OCI-LY7 (cell line): ENCODE measurements at regions not wholly inside any gene's neighbourhood (a gene's known extent, or its start where the extent isn't known, plus 50 kb on each side); places are given as distances from the start of the nearest gene placed in this dataset.

Experiments
- BruUV-seq: library from RNA; stranded (reverse); fragments of 400-500 nt; replicated peaks from 2 replicates; lab custom pipeline; 2021; lab: Mats Ljungman, UMichigan
- CTCF ChIA-PET: fragments of 300-600 bp; sonication (Branson Sonifier 250); formaldehyde crosslinking; loops from one replicate; lab custom pipeline; 2022; ENCODE audit warnings: antibody characterized with exemption; ENCODE audit not compliant: unreplicated experiment; lab: Charles Lee
- POLR2A ChIA-PET: fragments of 300-600 bp; sonication (Branson Sonifier 250); formaldehyde crosslinking; loops from one replicate; lab custom pipeline; 2022; ENCODE audit warnings: antibody characterized with exemption; lab: Charles Lee
- DNase-seq: peaks from one replicate; pipeline ENCODE4 v3.0.0-alpha.2; 2015; ENCODE audit warnings: low spot score
- H2AFZ ChIP-seq: fragments of 200-600 bp; sonication (generic), shearing (Covaris generic); 2 replicates; pipeline ENCODE4 v1.6.1; 2014; ENCODE audit warnings: mild to moderate bottlenecking, antibody characterized with exemption, low read length, moderate library complexity
- H3K27ac ChIP-seq: fragments of 200-600 bp; sonication (generic); 2 replicates; pipeline ENCODE4 v1.5.1; 2014; ENCODE audit warnings: mixed run types, low read depth, mild to moderate bottlenecking, moderate library complexity, low read length, inconsistent platforms; ENCODE audit not compliant: poor library complexity, severe bottlenecking
- H3K36me3 ChIP-seq: fragments of 200-600 bp; sonication (generic); 2 replicates; pipeline ENCODE4 v1.6.1; 2014; ENCODE audit warnings: mild to moderate bottlenecking, antibody characterized with exemption, low read length, moderate library complexity, mixed read lengths; ENCODE audit not compliant: insufficient read depth
- H3K4me1 ChIP-seq: fragments of 200-600 bp; sonication (generic); 2 replicates; pipeline ENCODE4 v1.5.1; 2014; ENCODE audit warnings: mild to moderate bottlenecking, low read length; ENCODE audit not compliant: insufficient read depth, poor library complexity, severe bottlenecking
- H3K4me2 ChIP-seq: fragments of 200-600 bp; sonication (generic); 2 replicates; pipeline ENCODE4 v1.6.1; 2014; ENCODE audit warnings: mild to moderate bottlenecking, low read length
- H3K4me3 ChIP-seq: fragments of 200-600 bp; sonication (generic); 2 replicates; pipeline ENCODE4 v1.5.1; 2014; ENCODE audit warnings: mild to moderate bottlenecking, low read depth, low read length; ENCODE audit not compliant: poor library complexity, severe bottlenecking
- H3K79me2 ChIP-seq: fragments of 200-600 bp; sonication (generic); 2 replicates; pipeline ENCODE4 v1.6.1; 2016; ENCODE audit warnings: low read depth, mild to moderate bottlenecking, low read length, moderate library complexity, mixed read lengths; ENCODE audit not compliant: insufficient read depth
- H3K9me2 ChIP-seq: fragments of 200-600 bp; sonication (generic); 2 replicates; pipeline ENCODE4 v1.6.1; 2016; ENCODE audit warnings: mild to moderate bottlenecking, low read length, mixed read lengths; ENCODE audit not compliant: insufficient read depth
- H3K9me3 ChIP-seq: fragments of 200-600 bp; sonication (generic); 2 replicates; pipeline ENCODE4 v1.6.1; 2014; ENCODE audit warnings: mild to moderate bottlenecking, mixed run types, low read length, mixed read lengths
- H4K20me1 ChIP-seq: fragments of 200-600 bp; sonication (generic); 2 replicates; pipeline ENCODE4 v1.6.1; 2014; ENCODE audit warnings: mild to moderate bottlenecking, antibody characterized with exemption, low read length, moderate library complexity, mixed read lengths; ENCODE audit not compliant: insufficient read depth
- EZH2phosphoT487 ChIP-seq: fragments of 200-600 bp; sonication (generic); IDR thresholded peaks from 2 replicates; pipeline ENCODE4 v1.6.1; 2018; ENCODE audit warnings: low read depth, borderline replicate concordance, mild to moderate bottlenecking, mixed run types, antibody characterized with exemption, low read length, moderate library complexity, mixed read lengths
- intact Hi-C: fragments of 100-400 bp; cut with micrococcal nuclease; formaldehyde crosslinking; loops from one replicate; pipeline ENCODE4 v1.10.0; 2022; ENCODE audit not compliant: unreplicated experiment
- TF ChIP-seq, protein P1 (sequence below): fragments of 200-600 bp; sonication (generic); conservative IDR thresholded peaks from 2 replicates; pipeline ENCODE4 v1.5.1; 2014; ENCODE audit warnings: mild to moderate bottlenecking, antibody characterized with exemption, low read length, moderate library complexity, mixed read lengths

DNA sequence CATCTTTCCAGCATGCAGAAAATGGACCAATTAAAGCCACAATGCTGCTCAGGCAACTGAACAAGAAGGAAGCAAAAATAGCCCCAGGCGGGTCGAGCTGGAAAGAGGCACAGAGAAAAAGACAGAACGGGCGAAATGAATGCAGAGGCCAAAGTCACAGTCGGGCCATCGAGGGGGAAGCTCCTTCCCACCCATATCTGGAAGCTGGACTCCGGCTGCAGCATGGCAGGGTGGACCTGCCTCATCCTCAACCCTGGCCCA lies 58.6 kb upstream of the PRDM11 start:
- Histone ChIP-seq H4K20me1 (no peaks in the 10 kb centered on the region), H2AFZ (no peak overlapping the region), H3K27ac (no peak overlapping the region), H3K4me3 (no peak overlapping the region), H3K36me3 (no peaks in the 10 kb centered on the region), H3K79me2 (no peaks in the 10 kb centered on the region), H3K9me3 (no peaks in the 10 kb centered on the region), H3K4me1 (peaks cover 40% of the 10 kb centered on the region), H3K4me2 (no peak overlapping the region), H3K9me2 (no peaks in the 10 kb centered on the region)
- DNase-seq: no peak
- ChIA-PET POLR2A (interaction anchor here (1.1 kb wide), 1 partner anchor 16 kb away, joined by 3 read pairs; no protein-coding TSS in a partner anchor), CTCF (no interaction called here)
- BruUV-seq: no TSS peak
- TF ChIP-seq, protein P1, sequence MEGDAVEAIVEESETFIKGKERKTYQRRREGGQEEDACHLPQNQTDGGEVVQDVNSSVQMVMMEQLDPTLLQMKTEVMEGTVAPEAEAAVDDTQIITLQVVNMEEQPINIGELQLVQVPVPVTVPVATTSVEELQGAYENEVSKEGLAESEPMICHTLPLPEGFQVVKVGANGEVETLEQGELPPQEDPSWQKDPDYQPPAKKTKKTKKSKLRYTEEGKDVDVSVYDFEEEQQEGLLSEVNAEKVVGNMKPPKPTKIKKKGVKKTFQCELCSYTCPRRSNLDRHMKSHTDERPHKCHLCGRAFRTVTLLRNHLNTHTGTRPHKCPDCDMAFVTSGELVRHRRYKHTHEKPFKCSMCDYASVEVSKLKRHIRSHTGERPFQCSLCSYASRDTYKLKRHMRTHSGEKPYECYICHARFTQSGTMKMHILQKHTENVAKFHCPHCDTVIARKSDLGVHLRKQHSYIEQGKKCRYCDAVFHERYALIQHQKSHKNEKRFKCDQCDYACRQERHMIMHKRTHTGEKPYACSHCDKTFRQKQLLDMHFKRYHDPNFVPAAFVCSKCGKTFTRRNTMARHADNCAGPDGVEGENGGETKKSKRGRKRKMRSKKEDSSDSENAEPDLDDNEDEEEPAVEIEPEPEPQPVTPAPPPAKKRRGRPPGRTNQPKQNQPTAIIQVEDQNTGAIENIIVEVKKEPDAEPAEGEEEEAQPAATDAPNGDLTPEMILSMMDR: no peak
- TF ChIP-seq EZH2phosphoT487: no peak
- intact Hi-C loops: loop anchor here (10.0 kb wide), 1 partner anchor 523 kb away; the partner anchor contains the start of gene CD82

DNA sequence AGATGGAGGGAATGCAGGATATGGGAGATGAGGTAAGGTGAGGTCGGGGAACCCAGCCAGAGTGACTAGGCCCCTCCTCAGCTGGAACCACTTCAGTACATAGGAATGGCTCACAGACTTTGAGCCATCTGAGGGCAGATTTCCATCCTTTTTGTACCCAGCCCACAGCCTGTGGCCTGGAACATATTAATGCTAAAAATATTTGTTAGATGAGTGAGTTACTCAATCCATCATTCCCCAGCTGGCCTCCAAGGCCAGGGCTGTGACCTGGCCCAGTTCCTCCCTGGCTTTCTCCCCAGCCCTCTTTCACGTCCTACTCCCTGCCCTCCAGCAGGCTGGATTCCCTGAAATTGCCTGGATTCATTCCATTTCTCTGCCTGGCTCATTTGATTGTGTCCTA lies 57.2 kb upstream of the PRDM11 start:
- H3K9me2 ChIP-seq: no peaks in the 10 kb centered on the region
- H3K4me2 ChIP-seq: no peak overlapping the region
- DNase-seq: no peak
- no TSS peak for BruUV-seq
- intact Hi-C loops: loop anchor here (10.0 kb wide), 1 partner anchor 524 kb away; the partner anchor contains the start of gene CD82
- H4K20me1 ChIP-seq: no peaks in the 10 kb centered on the region
- H3K79me2 ChIP-seq: no peaks in the 10 kb centered on the region
- CTCF ChIA-PET: no interaction called here
- TF ChIP-seq, protein P1: no peak
- TF ChIP-seq EZH2phosphoT487: no peak
- no peak overlapping the region for H3K27ac ChIP-seq
- no peaks in the 10 kb centered on the region for H3K36me3 ChIP-seq
- POLR2A ChIA-PET: no interaction called here
- no peak overlapping the region for H3K4me3 ChIP-seq
- H3K4me1 ChIP-seq: peaks cover 27% of the 10 kb centered on the region
- no peaks in the 10 kb centered on the region for H3K9me3 ChIP-seq
- H2AFZ ChIP-seq: no peak overlapping the region

DNA sequence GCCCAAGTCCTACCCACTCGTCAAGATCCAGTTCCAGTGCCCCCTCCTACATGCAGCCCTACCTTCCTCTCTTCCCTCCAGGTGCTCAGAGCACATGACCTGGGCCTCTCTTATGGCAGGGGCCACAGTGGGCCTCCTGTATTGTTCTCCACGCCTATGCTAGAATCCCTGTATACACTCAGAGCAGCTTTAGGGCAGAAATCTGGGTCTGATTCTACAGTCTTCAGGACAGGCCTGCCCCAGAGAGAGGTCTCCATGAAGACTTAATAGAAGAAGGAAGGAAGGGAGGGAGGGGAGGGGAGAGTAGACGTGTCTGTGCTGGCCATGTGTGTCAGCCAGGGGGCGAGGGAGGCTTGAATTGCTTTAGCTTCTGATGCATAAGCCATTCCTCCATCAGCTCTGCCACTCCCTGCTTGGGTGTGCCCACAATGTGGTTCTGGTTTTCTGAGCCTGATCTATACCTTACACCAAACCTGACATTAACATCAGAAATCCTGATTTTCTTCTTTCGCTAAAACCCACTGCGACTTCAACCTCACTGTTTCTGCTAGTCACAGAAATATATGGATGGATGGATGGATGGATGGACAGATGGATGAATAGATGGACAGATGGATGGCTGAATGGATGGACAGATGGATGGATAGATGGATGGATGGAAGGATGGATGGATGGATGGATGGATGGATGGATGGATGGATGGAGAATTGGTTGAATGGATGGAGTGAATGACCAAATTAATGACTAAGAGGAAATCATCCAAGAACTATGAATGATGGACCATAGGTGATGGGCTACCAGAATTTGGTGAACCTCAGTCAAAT lies 56.6 kb upstream of the PRDM11 start:
- Histone ChIP-seq H3K4me3 (no peak overlapping the region), H3K4me2 (no peak overlapping the region), H3K4me1 (peaks cover 27% of the 10 kb centered on the region), H4K20me1 (no peaks in the 10 kb centered on the region), H2AFZ (no peak overlapping the region), H3K27ac (no peak overlapping the region), H3K9me2 (no peaks in the 10 kb centered on the region), H3K79me2 (no peaks in the 10 kb centered on the region), H3K9me3 (no peaks in the 10 kb centered on the region), H3K36me3 (no peaks in the 10 kb centered on the region)
- ChIA-PET POLR2A (interaction anchor here (0.6 kb wide), 2 partner anchors 27 to 1011 kb away, joined by 3 to 4 read pairs; no protein-coding TSS in a partner anchor), CTCF (no interaction called here)
- intact Hi-C loops: loop anchor here (10.0 kb wide), 1 partner anchor 525 kb away; the partner anchor contains the start of gene CD82
- TF ChIP-seq EZH2phosphoT487: no peak
- TF ChIP-seq, protein P1: peak; percentile 33; the same call in 1 of the 2 replicates
- DNase-seq: peak; percentile 37
- BruUV-seq: no TSS peak
